ENCODE measurements at regions not wholly inside any gene's neighbourhood (a gene's known extent, or its start where the extent isn't known, plus 50 kb on each side); places are given as distances from the start of the nearest gene placed in this dataset.

DNA sequence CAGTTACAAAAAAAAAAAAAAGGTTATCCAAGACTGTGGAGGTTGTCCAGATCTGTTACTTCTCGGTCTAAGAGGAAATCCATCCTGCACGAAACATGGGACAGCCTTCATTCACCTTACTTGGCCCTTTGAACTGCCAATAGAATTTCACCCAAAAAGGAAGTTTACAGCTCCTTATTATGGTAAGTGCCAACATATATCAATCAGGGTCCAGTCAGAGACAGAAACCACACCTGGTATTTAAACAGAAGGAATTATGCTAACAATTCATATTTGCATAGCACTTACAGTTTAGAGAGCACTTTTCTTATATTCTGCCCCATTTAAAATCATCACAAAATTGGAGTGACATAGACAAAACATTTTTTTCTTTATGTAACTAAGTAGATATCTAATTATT is 93.6 kb upstream of the PTPN3 start:
- no peaks in the 10 kb centered on the region for H3K27me3 ChIP-seq (ENCODE audit: insufficient read depth, low read depth)
- H3K4me3 ChIP-seq (IDR thresholded peaks at IDR 0.05; ENCODE audit: insufficient read depth, low read depth, low read length), result no peak overlapping the region
- H3K4me2 ChIP-seq, result no peak overlapping the region
- H3K27ac ChIP-seq, result no peak overlapping the region
- no peaks in the 10 kb centered on the region for H3K36me3 ChIP-seq (ENCODE audit: insufficient read depth)
- H3K4me1 ChIP-seq (ENCODE audit: low read depth, poor library complexity, severe bottlenecking), result no peaks in the 10 kb centered on the region
- no peak overlapping the region for H2AFZ ChIP-seq (ENCODE audit: low read depth)
- no peak overlapping the region for H3K9ac ChIP-seq
- no peaks in the 10 kb centered on the region for H3K79me2 ChIP-seq (ENCODE audit: insufficient read depth, low read depth)
- no peaks in the 10 kb centered on the region for H4K20me1 ChIP-seq (ENCODE audit: insufficient read depth)
- TF ChIP-seq, protein P1, sequence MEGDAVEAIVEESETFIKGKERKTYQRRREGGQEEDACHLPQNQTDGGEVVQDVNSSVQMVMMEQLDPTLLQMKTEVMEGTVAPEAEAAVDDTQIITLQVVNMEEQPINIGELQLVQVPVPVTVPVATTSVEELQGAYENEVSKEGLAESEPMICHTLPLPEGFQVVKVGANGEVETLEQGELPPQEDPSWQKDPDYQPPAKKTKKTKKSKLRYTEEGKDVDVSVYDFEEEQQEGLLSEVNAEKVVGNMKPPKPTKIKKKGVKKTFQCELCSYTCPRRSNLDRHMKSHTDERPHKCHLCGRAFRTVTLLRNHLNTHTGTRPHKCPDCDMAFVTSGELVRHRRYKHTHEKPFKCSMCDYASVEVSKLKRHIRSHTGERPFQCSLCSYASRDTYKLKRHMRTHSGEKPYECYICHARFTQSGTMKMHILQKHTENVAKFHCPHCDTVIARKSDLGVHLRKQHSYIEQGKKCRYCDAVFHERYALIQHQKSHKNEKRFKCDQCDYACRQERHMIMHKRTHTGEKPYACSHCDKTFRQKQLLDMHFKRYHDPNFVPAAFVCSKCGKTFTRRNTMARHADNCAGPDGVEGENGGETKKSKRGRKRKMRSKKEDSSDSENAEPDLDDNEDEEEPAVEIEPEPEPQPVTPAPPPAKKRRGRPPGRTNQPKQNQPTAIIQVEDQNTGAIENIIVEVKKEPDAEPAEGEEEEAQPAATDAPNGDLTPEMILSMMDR (conservative IDR thresholded peaks at IDR 0.05; ENCODE audit: low read depth, low read length), result no peak

DNA sequence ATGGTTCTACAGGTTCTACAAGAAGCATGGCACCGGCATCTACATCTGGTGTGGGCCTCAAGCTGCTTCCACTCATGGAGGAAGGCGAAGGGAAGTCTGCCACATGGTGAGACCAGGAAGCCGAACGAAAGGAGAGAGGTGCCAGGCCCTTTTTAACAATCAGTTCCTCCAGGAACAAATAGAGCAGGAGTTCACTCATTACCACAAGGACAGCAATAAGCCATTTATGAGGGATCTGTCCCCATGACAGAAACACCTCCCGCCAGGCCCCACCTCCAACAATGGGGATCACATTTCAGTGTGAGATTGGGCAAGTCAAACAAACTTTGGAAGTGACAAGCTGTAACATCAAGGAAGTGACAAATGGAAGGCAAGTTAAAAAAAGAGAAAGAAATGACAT is 95.5 kb upstream of the PTPN3 start:
- no peak overlapping the region for H3K4me2 ChIP-seq
- no peaks in the 10 kb centered on the region for H3K79me2 ChIP-seq (ENCODE audit: insufficient read depth, low read depth)
- H3K27me3 ChIP-seq (ENCODE audit: insufficient read depth, low read depth), result no peaks in the 10 kb centered on the region
- no peaks in the 10 kb centered on the region for H3K4me1 ChIP-seq (ENCODE audit: low read depth, poor library complexity, severe bottlenecking)
- no peak overlapping the region for H3K9ac ChIP-seq
- H3K27ac ChIP-seq, result no peak overlapping the region
- no peak overlapping the region for H3K4me3 ChIP-seq (IDR thresholded peaks at IDR 0.05; ENCODE audit: insufficient read depth, low read depth, low read length)
- H4K20me1 ChIP-seq (ENCODE audit: insufficient read depth), result no peaks in the 10 kb centered on the region
- no peaks in the 10 kb centered on the region for H3K36me3 ChIP-seq (ENCODE audit: insufficient read depth)
- no peak overlapping the region for H2AFZ ChIP-seq (ENCODE audit: low read depth)
- TF ChIP-seq, protein P1 (conservative IDR thresholded peaks at IDR 0.05; ENCODE audit: low read depth, low read length), result no peak

DNA sequence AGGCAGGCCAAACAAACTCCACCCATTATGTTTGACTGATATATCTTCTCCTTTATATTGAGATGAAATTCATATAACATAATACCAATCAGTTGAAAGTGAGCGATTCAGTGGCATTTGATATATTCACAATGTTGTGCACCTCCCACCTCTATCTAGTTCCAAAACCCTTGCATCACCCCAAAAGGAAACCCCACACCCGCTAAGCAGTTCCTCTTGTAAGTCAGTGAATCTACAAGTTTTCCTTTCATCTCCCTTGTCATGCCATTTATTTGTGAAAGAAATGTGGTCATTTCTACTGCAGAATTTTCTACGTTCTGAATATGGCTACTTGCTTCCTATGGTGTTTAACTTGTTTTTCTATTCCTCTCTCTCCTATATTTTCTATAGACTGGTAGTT is 99.4 kb upstream of the PTPN3 start:
- Histone ChIP-seq H3K79me2 (ENCODE audit: insufficient read depth, low read depth) (no peaks in the 10 kb centered on the region), H3K36me3 (ENCODE audit: insufficient read depth) (no peaks in the 10 kb centered on the region), H3K27ac (no peak overlapping the region), H4K20me1 (ENCODE audit: insufficient read depth) (no peaks in the 10 kb centered on the region), H3K4me3 (IDR thresholded peaks at IDR 0.05; ENCODE audit: insufficient read depth, low read depth, low read length) (no peak overlapping the region), H3K9ac (no peak overlapping the region), H3K4me1 (ENCODE audit: low read depth, poor library complexity, severe bottlenecking) (no peaks in the 10 kb centered on the region), H3K4me2 (no peak overlapping the region), H2AFZ (ENCODE audit: low read depth) (no peak overlapping the region), H3K27me3 (ENCODE audit: insufficient read depth, low read depth) (no peaks in the 10 kb centered on the region)
- TF ChIP-seq, protein P1 (conservative IDR thresholded peaks at IDR 0.05; ENCODE audit: low read depth, low read length), result no peak

DNA sequence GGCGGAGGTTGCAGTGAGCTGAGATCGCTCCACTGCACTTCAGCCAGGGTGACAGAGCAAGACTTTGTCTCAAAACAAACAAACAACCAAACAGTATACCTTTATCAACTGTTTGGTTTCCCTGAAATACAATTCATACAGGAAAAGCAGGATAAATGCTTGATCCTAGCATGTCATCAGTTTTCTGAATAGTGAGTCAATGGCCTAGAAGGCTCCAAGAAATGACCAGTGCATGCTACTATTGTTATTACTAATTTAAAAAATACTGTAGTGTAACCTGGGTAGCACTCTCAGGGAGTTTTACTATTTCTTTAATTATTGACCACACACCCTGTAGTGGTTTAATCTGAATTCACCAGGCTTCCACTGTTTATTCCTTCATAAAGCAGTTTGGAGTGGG is 101.0 kb upstream of the PTPN3 start:
- Histone ChIP-seq H3K9ac (no peak overlapping the region), H3K4me3 (IDR thresholded peaks at IDR 0.05; ENCODE audit: insufficient read depth, low read depth, low read length) (no peak overlapping the region), H3K4me2 (no peak overlapping the region), H2AFZ (ENCODE audit: low read depth) (no peak overlapping the region), H3K79me2 (ENCODE audit: insufficient read depth, low read depth) (no peaks in the 10 kb centered on the region), H3K27ac (no peak overlapping the region), H3K36me3 (ENCODE audit: insufficient read depth) (no peaks in the 10 kb centered on the region), H4K20me1 (ENCODE audit: insufficient read depth) (no peaks in the 10 kb centered on the region), H3K4me1 (ENCODE audit: low read depth, poor library complexity, severe bottlenecking) (no peaks in the 10 kb centered on the region), H3K27me3 (ENCODE audit: insufficient read depth, low read depth) (no peaks in the 10 kb centered on the region)
- TF ChIP-seq, protein P1 (conservative IDR thresholded peaks at IDR 0.05; ENCODE audit: low read depth, low read length), result no peak

DNA sequence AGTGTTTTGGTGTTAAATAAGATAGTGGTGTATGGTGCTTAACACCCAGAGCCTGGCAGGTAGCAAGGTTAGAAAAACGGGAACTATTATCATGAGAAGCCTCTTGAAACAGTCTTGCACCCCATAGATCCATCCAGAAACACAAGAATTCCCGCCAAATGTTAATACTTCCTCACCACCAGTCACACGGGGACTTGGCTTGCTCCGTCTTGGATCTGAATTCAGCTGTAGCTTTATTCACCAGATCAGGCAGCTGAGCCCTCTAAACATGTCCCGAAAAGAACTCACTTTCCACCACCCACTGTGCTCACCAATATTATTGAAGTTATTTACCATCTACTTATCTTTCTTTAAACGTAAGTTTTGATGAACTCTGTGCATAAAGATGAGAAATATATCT is 101.6 kb upstream of the PTPN3 start:
- H3K9ac ChIP-seq, result no peak overlapping the region
- H2AFZ ChIP-seq (ENCODE audit: low read depth), result no peak overlapping the region
- TF ChIP-seq, protein P1 (conservative IDR thresholded peaks at IDR 0.05; ENCODE audit: low read depth, low read length), result no peak

More for the DNA sequence above, 101.6 kb upstream of the PTPN3 start:
- H3K4me1 ChIP-seq (ENCODE audit: low read depth, poor library complexity, severe bottlenecking), result no peaks in the 10 kb centered on the region
- H3K27me3 ChIP-seq (ENCODE audit: insufficient read depth, low read depth), result no peaks in the 10 kb centered on the region
- no peak overlapping the region for H3K4me2 ChIP-seq
- no peak overlapping the region for H3K4me3 ChIP-seq (IDR thresholded peaks at IDR 0.05; ENCODE audit: insufficient read depth, low read depth, low read length)
- H3K79me2 ChIP-seq (ENCODE audit: insufficient read depth, low read depth), result no peaks in the 10 kb centered on the region
- H3K36me3 ChIP-seq (ENCODE audit: insufficient read depth), result no peaks in the 10 kb centered on the region
- no peaks in the 10 kb centered on the region for H4K20me1 ChIP-seq (ENCODE audit: insufficient read depth)
- H3K27ac ChIP-seq, result no peak overlapping the region
